HG03457 (cell line): ENCODE measurements at regions not wholly inside any gene's neighbourhood (a gene's known extent, or its start where the extent isn't known, plus 50 kb on each side); places are given as distances from the start of the nearest gene placed in this dataset.
A peak's percentile ranks its signal among the peaks of the same experiment; 100 is the strongest.
"Not testable (repeated sequence)": the region's sequence is repeated elsewhere in the genome, so short reads cannot be mapped to it uniquely, and the experiment has no call there.

Experiments used
- ATAC-seq: cut with Tn5 transposase; IDR thresholded peaks from one replicate; pipeline ENCODE4 v1.9.1; 2021; ENCODE audit warnings: moderate number of reproducible peaks; ENCODE audit not compliant: unreplicated experiment

- no peak for ATAC-seq
Measured at GRCh38 chr1:70490153-70490552, 79.1 kb downstream of the CTH start.

- no peak for ATAC-seq
Measured at GRCh38 chr1:70495370-70495769, 84.3 kb downstream of the CTH start.

DNA sequence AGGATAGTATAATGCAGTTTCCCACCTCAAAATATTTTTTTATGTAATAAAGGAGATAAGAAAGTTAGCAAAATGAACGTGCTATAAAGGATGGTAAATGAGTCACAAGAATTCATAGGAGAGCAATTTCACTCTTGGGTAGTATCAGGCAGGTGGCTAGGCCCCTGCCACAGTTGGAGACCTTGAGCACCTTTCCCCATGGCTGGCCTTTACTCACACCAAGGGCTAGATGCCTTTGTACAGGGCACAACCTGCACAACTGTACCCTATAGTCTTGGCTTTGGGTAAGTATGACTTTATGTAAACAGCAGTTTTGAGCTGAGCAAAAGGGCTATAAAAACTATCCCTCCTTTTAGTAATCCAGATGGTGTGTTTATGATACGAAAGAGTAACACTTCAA lies 85.1 kb downstream of the CTH start:
- ATAC-seq: no peak

DNA sequence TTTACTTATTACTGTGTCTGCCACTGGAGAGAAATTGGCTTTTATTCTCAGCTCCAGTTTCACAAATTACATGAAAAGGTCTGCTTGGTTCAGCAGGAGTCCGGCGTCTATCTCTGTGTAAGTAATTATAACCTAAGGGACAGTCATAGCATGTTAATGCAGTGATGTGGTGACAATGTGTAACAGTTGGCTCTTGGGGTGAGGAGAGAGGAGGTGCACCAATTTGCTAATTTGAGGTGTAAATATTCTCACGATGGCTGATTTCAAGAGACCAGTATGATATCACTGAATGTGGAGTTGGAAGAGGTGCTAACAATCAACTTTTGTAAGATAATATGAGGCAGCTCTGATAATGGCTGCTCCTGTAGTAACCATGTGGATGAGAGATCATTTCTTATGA lies 86.1 kb downstream of the CTH start:
- no peak for ATAC-seq

GRCh38 chr1:70498666-70499065 lies 87.6 kb downstream of the CTH start:
- no peak for ATAC-seq

DNA sequence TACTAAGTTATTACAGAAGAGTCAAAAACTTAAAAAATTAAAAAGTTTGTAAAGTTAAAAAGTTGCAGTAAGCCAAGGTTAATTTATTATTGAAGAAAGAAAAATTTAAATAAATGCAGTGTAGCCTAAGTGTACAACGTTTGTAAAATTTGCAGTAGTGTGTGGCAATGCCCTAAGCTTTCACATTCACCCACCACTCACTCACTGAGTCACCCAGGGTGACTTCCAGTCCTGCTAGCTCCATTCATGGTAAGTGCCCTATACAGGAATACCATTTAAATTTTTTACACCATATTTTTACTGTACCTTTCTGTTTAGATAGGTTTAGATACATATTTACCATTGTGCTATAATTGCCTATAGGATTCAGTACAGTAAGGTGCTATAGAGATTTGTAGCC lies 88.6 kb downstream of the CTH start:
- no peak for ATAC-seq

DNA sequence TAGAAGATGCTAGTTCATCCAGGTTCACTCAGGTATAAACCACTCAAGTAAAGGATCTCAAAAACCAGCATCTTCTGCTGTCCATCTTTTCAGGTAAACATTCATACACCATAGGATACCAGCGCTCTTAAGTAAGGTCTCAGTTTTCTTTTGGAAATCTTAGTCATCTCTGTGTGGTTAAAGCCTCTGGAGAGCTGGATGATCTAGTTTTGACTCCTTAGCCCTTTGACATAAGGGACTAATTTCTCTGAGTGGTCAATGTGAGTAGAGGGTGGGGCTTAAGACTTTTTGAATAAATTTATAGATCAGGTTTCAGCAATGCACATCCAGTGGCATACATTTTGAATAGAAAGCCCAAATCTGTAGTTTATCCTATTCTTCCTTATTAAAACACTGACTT lies 92.3 kb downstream of the CTH start:
- no peak for ATAC-seq

DNA sequence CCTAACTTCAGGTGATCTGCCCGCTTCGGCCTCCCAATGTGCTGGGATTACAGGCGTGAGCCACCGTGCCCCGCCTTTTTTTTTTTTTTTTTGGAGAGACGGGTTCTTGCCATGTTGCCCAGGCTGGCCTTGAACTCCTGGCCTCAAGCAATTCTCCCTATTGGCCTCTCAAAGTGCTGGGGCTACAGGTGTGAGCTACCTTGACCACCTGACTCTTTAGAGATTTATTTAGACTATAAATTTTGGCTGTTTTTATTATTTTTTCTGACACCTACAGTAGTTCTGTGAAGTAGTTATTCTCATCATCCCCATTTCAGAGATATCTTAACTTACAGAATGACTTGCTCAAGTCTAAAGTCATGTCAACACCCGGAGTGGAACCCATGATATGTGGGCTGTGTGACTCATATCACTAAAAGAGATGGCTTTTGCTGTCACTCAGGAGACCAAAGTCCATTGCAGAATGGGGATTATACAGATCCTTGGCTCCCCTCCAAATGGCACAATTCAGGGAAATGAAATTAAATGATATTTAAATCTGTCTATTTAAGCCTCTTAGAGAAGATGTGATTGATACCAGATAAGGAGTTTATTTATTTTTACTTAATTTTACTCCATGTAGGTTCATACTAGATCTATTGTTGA lies 93.2 kb downstream of the CTH start:
- ATAC-seq: peak; percentile 93

GRCh38 chr1:70504821-70505193 lies 93.7 kb downstream of the CTH start:
- ATAC-seq: no peak

DNA sequence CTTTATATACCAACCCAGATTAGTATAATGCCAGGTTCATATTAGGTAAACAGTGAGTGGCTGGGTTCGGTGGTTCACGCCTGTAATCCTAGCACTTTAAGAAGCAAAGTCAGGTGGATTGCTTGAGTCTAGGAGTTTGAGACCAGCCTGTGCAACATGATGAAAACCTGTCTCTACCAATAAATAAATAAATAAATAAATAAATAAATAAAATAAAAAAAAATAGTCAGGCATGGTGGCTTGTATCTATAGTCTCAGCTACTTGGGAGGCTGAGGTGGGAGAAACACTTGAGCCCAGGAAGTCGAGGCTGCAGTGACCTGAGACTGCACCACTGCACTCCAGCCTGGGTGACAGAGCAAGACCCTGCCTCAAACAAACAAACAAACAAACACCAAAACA lies 96.9 kb downstream of the CTH start:
- not testable (repeated sequence) for ATAC-seq

DNA sequence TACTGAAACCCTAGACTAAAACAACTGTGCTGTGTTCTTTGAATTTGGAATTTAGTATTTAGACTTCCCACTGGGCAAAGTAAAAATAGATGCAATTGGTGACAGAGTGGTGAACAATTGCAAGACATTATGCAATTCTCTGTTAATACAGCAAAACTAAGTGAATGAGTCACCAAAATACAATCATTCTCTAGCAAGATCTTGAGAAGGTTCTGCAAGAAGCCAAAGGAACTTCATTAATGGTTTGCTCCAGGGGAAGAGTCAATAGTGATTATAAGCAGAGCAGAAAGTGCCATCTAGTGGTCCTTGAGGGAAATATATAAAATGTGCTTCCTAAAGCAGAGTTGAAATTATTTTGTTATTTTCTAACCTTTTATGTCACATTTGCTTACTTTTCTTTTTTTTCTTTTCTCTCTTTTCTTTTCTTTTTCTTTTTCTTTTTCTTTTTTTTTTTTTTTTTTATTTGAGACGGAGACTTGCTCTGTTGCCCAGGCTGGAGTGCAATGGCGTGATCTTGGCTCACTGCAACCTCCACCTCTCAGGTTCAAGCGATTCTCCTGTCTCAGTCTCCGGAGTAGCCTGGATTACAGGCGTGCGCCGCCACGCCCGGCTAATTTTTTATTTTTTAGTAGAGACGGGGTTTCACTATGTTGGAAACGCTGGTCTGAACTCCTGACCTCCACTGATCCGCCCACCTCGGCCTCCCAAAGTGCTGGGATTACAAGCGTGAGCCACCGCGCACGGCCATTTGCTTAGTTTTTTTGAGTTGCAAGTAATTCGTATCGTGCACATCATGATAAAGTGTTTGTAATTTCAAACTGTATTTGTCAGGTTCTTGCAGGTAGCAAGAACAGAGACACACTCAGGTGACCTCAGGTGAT lies 99.2 kb downstream of the CTH start:
- no peak for ATAC-seq

DNA sequence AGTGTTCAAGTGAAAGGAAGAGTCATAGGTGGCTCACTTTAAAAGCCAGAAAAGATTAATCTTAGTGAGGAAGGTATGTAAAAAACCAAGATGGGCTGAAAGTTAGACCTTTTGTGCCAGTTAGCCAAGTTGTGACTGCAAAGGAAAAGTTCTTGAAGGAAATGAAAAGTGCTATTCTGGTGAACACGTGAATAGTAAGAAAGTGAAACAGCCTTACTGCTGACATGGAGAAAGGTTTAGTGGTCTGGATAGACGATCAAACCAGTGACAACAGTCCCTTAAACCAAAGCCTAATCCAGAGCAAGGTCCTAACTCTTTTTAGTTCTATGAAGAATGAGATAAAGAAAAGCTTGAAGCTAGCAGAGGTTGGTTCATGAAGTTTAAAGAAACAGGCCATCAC lies 106.4 kb downstream of the CTH start:
- ATAC-seq: no peak

DNA sequence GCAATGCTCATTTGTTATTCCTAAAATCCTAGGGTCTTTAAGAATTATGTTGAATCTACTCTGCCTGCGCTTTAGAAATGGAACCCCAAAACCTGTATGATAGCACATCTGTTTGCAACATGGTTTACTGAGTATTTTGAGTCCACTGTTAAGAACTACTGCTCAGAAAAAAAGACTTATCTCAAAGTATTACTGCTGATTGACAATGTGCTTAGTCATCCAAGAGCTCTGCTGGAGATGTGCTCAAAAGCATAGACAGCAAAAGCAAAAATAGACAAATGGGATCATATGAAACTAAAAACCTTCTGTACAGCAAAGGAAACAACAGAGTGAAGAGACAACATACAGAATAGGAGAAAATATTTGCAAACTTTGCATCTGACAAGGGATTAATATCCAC lies 107.0 kb downstream of the CTH start:
- no peak for ATAC-seq

DNA sequence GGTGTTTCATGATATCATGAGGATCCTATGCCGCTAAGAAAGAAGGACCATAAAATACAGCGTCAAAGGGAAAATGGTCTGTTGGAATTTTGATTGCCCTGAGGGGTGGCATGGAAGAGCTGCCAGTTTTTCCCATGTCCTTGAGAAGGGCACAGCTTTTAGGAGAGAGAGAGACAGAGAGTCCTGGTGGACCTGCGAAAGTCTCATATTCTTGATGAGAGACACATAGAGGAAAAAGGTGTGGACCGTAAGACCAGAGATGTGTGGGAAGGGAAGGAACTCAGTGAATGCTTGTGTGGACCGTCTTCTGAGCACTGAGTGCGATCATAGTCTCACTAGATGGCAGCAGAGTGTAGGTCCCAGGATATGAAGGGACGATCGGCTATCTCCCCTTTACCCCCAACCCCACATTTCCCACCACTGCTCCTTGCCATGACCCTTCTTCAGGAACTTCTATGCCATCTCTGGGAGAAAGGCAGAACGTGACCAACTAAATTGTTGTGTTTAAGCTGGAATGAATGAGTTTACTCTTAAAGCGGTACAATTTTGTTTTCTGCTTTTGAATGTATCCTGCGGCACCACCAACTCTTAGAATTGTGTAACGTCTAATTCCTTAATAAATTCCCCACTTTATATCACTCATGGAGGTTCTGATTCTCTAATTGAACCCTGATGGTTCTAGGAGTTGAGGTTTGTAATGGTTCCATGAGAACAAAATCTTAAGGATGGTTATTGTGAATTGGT lies 117.7 kb downstream of the CTH start:
- no peak for ATAC-seq

DNA sequence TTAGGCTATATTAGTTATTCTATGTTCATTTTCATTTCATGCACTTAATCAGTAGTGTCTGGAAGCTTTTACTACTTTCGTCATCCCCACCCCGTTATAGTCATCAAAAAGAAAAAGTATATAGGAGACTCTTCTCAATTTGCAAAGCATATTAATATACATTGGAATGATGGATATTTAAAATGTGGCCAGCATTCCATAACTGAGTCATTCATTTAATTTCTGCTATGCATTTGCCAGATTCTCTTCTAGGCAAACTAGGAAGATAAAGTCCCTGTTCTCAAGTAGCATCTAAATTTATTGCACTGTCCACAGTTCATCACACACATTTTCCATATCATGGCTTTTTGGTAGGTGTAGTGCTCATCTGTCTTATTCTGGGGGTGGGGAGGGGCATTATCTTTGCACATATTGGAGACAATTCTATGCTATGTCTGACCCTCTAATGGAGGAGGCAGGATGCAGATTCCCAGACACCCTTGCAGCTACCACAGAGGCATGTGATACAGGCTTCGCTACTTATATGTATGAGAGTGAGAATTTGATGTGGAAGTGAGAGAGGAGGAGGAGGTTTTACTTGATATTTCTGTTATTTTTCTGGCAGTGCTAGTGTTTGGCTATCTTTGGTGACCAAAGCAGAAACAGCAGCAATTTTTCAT lies 125.8 kb downstream of the CTH start:
- no peak for ATAC-seq

- no peak for ATAC-seq
Measured at GRCh38 chr1:70537788-70538187, 126.7 kb downstream of the CTH start.

DNA sequence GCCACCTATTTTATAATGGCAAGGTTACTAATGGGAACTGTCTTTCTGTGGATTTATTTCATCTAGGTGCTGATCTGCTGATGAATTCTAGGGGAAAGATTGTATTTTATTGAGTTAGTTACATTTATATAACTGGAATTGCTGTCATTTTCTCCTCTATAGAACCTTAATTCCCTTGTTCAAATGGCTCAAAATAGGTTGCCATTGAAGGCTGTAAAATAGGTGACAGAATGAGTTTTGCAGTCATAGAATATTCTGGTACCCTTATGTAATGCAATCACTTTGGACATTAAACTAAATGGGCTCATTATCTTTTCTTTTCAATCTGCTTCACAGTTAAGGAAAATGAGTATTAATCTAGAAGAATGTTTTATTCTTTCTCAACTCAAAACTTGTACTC lies 131.0 kb downstream of the CTH start:
- no peak for ATAC-seq

- ATAC-seq: no peak
Measured at GRCh38 chr1:70542856-70543255, 131.8 kb downstream of the CTH start.

GRCh38 chr1:70546726-70547125 lies 135.7 kb downstream of the CTH start:
- ATAC-seq: no peak

GRCh38 chr1:70552662-70553566 lies 141.8 kb downstream of the CTH start:
- ATAC-seq: no peak
